ENCODE measurements at regions not wholly inside any gene's neighbourhood (a gene's known extent, or its start where the extent isn't known, plus 50 kb on each side); places are given as distances from the start of the nearest gene placed in this dataset.

GRCh38 chr3:68136411-68136810, 482.0 kb upstream of the SUCLG2 start:
- Histone ChIP-seq H3K36me3 (ENCODE audit: control insufficient read depth, insufficient read depth, low read length) (no peaks in the 10 kb centered on the region), H3K27me3 (ENCODE audit: control insufficient read depth, insufficient read depth, low read length, poor library complexity, severe bottlenecking) (no peaks in the 10 kb centered on the region), H3K9me3 (ENCODE audit: control insufficient read depth, low read length) (no peaks in the 10 kb centered on the region), H3K9ac (ENCODE audit: extremely low read depth, low read length, poor library complexity, severe bottlenecking) (no peak overlapping the region), H3K4me3 (ENCODE audit: low read length) (no peak overlapping the region), H3K27ac (ENCODE audit: low read depth, low read length) (no peak overlapping the region), H3K4me1 (ENCODE audit: control insufficient read depth, insufficient read depth, low read length) (no peaks in the 10 kb centered on the region)
- Mint-ChIP-seq H3K27ac (no peak overlapping the region), H3K4me1 (peaks cover 3% of the 10 kb centered on the region), H3K4me3 (no peak overlapping the region), H3K9me3 (peaks cover 4% of the 10 kb centered on the region), H3K27me3 (ENCODE audit: insufficient read depth) (no peaks in the 10 kb centered on the region), H3K36me3 (ENCODE audit: low read depth) (no peaks in the 10 kb centered on the region)
- WGBS, 2 experiments (ENCODE audit: insufficient coverage in 1 of 2, insufficient read length in 1 of 2), result 71 to 79% methylated on average over 3 to 7 of the region's 7 CpGs
- no peak for DNase-seq
- TF ChIP-seq, protein P1, sequence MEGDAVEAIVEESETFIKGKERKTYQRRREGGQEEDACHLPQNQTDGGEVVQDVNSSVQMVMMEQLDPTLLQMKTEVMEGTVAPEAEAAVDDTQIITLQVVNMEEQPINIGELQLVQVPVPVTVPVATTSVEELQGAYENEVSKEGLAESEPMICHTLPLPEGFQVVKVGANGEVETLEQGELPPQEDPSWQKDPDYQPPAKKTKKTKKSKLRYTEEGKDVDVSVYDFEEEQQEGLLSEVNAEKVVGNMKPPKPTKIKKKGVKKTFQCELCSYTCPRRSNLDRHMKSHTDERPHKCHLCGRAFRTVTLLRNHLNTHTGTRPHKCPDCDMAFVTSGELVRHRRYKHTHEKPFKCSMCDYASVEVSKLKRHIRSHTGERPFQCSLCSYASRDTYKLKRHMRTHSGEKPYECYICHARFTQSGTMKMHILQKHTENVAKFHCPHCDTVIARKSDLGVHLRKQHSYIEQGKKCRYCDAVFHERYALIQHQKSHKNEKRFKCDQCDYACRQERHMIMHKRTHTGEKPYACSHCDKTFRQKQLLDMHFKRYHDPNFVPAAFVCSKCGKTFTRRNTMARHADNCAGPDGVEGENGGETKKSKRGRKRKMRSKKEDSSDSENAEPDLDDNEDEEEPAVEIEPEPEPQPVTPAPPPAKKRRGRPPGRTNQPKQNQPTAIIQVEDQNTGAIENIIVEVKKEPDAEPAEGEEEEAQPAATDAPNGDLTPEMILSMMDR (conservative IDR thresholded peaks at IDR 0.05), result no peak

GRCh38 chr3:68135067-68135466, 480.7 kb upstream of the SUCLG2 start:
- Histone ChIP-seq H3K9me3 (ENCODE audit: control insufficient read depth, low read length) (no peaks in the 10 kb centered on the region), H3K36me3 (ENCODE audit: control insufficient read depth, insufficient read depth, low read length) (no peaks in the 10 kb centered on the region), H3K9ac (ENCODE audit: extremely low read depth, low read length, poor library complexity, severe bottlenecking) (no peak overlapping the region), H3K4me3 (ENCODE audit: low read length) (no peak overlapping the region), H3K4me1 (ENCODE audit: control insufficient read depth, insufficient read depth, low read length) (no peaks in the 10 kb centered on the region), H3K27me3 (ENCODE audit: control insufficient read depth, insufficient read depth, low read length, poor library complexity, severe bottlenecking) (no peaks in the 10 kb centered on the region), H3K27ac (ENCODE audit: low read depth, low read length) (no peak overlapping the region)
- Mint-ChIP-seq H3K4me1 (peaks cover 3% of the 10 kb centered on the region), H3K27ac (no peak overlapping the region), H3K36me3 (ENCODE audit: low read depth) (no peaks in the 10 kb centered on the region), H3K9me3 (peaks cover 4% of the 10 kb centered on the region), H3K27me3 (ENCODE audit: insufficient read depth) (no peaks in the 10 kb centered on the region), H3K4me3 (no peak overlapping the region)
- no peak for DNase-seq
- WGBS, 2 experiments (ENCODE audit: insufficient coverage in 1 of 2, insufficient read length in 1 of 2), result 63% methylated on average over 1 of the region's 1 CpG; no CpG with 5 or more reads in 1 of the 2 experiments
- TF ChIP-seq, protein P1 (conservative IDR thresholded peaks at IDR 0.05), result no peak

DNA sequence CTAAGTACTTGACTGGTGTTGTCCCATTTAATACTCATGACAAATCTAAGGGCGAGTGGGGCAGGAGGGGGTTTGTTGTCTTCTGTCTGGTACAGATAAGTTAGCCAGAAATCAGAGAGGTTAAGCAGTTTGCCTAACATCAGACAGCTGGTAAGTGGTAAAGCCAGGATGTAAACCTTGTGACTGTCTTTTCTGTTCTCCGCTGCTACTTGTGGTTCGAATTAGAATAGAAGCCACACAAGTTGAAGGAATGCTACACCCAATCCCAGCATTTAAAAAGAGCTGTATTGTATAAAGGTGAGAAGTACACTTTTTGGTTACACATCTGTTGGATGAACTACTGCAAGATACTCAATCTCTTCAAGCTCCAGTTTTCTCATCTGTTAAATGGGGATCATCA, 474.7 kb upstream of the SUCLG2 start:
- H3K4me3 Mint-ChIP-seq, result no peak overlapping the region
- Histone ChIP-seq H3K4me3 (ENCODE audit: low read length) (no peak overlapping the region), H3K36me3 (ENCODE audit: control insufficient read depth, insufficient read depth, low read length) (no peaks in the 10 kb centered on the region), H3K9ac (ENCODE audit: extremely low read depth, low read length, poor library complexity, severe bottlenecking) (no peak overlapping the region), H3K4me1 (ENCODE audit: control insufficient read depth, insufficient read depth, low read length) (no peaks in the 10 kb centered on the region), H3K27me3 (ENCODE audit: control insufficient read depth, insufficient read depth, low read length, poor library complexity, severe bottlenecking) (no peaks in the 10 kb centered on the region), H3K9me3 (ENCODE audit: control insufficient read depth, low read length) (no peaks in the 10 kb centered on the region), H3K27ac (ENCODE audit: low read depth, low read length) (no peak overlapping the region)
- no peak for DNase-seq
- H3K27ac Mint-ChIP-seq, result no peak overlapping the region
- 82 to 89% methylated on average over 3 of the region's 3 CpGs for WGBS, 2 experiments (ENCODE audit: insufficient coverage in 1 of 2, insufficient read length in 1 of 2)
- H3K4me1 Mint-ChIP-seq, result no peaks in the 10 kb centered on the region
- no peaks in the 10 kb centered on the region for H3K27me3 Mint-ChIP-seq (ENCODE audit: insufficient read depth)
- peaks cover 4% of the 10 kb centered on the region for H3K9me3 Mint-ChIP-seq
- TF ChIP-seq, protein P1 (conservative IDR thresholded peaks at IDR 0.05), result no peak
- H3K36me3 Mint-ChIP-seq (ENCODE audit: low read depth), result no peaks in the 10 kb centered on the region

Measured in endodermal cell (in vitro differentiated cells).